Uterus (tissue), 3 donors: ENCODE measurements at regions not wholly inside any gene's neighbourhood (a gene's known extent, or its start where the extent isn't known, plus 50 kb on each side); places are given as distances from the start of the nearest gene placed in this dataset.

Source experiments
- DNase-seq, 2 donors: peaks; one replicate each; pipeline ENCODE4 v3.0.0-alpha.2; 2019 to 2020
- H3K27ac ChIP-seq, 2 donors: fragments of 200-600 bp; sonication (generic); 1 replicate in 1 of 2; 2 replicates in 1 of 2; pipeline ENCODE4 v1.5.1; 2016 to 2018
- H3K27me3 ChIP-seq, 2 donors: fragments of 200-600 bp; sonication (generic); one replicate each; pipeline ENCODE4 v1.5.1; 2018 to 2019; ENCODE audit warnings: control low read depth in 1 of 2
- H3K36me3 ChIP-seq, 2 donors: fragments of 200-600 bp; sonication (generic); one replicate each; pipeline ENCODE4 v1.5.1; 2019; ENCODE audit warnings: control low read depth in 1 of 2
- H3K4me1 ChIP-seq, 2 donors: fragments of 200-600 bp; sonication (generic); one replicate each; pipeline ENCODE4 v1.5.1; 2018 to 2019; ENCODE audit warnings: control low read depth in 1 of 2
- H3K4me3 ChIP-seq, 2 donors: fragments of 200-600 bp; sonication (generic); 1 replicate in 1 of 2; 2 replicates in 1 of 2; pipeline ENCODE4 v1.5.1; 2018 to 2019; ENCODE audit warnings: mild to moderate bottlenecking in 1 of 2
- H3K9me3 ChIP-seq, 2 donors: fragments of 200-600 bp; sonication (generic); one replicate each; pipeline ENCODE4 v1.5.1; 2019; ENCODE audit warnings: control low read depth in 1 of 2
- CTCF ChIP-seq, 4 experiments: fragments of 200-600 bp in 2 of 4; fragments of 450-650 bp in 2 of 4; sonication (generic) in 2 of 4; IDR thresholded peaks; one replicate each; pipeline ENCODE4 v1.5.1; 2016 to 2019; ENCODE audit warnings: antibody characterized with exemption in 4 of 4, mild to moderate bottlenecking in 2 of 4, moderate library complexity in 1 of 4
- POLR2A ChIP-seq, 2 donors: fragments of 450-650 bp; IDR thresholded peaks; one replicate each; pipeline ENCODE4 v1.6.1; 2016; ENCODE audit warnings: antibody characterized with exemption in 2 of 2, mild to moderate bottlenecking in 1 of 2, moderate library complexity in 1 of 2
- intact Hi-C: fragments of 100-400 bp; cut with DNase I; formaldehyde crosslinking; loops from one replicate; pipeline ENCODE4 v1.15.1; 2023; ENCODE audit warnings: low total_unique reads
- donor health status: DM: yes; HTN: yes; CAD: no.

GRCh38 chr2:10216677-10217488, 85.8 kb upstream of the HPCAL1 start:
- no peaks in the 10 kb centered on the region for H3K4me1 ChIP-seq
- no peaks in the 10 kb centered on the region for H3K27me3 ChIP-seq
- no peak for TF ChIP-seq CTCF (IDR thresholded peaks at IDR 0.05)
- H3K27ac ChIP-seq, result no peak overlapping the region
- intact Hi-C loops, result no loop called here
- H3K36me3 ChIP-seq, result no peaks in the 10 kb centered on the region
- H3K4me3 ChIP-seq, result no peak overlapping the region
- H3K9me3 ChIP-seq, result no peaks in the 10 kb centered on the region
- DNase-seq, result no peak

GRCh38 chr2:10217489-10218435, 84.9 kb upstream of the HPCAL1 start:
- Histone ChIP-seq H3K4me1 (no peaks in the 10 kb centered on the region), H3K36me3 (no peaks in the 10 kb centered on the region), H3K9me3 (no peaks in the 10 kb centered on the region), H3K4me3 (no peak overlapping the region), H3K27me3 (no peaks in the 10 kb centered on the region), H3K27ac (no peak overlapping the region)
- intact Hi-C loops, result no loop called here
- DNase-seq, result no peak
- TF ChIP-seq CTCF (IDR thresholded peaks at IDR 0.05) (no peak), POLR2A (IDR thresholded peaks at IDR 0.05) (no peak)

- no peak overlapping the region for H3K27ac ChIP-seq
- intact Hi-C loops, result no loop called here
- H3K9me3 ChIP-seq, result no peaks in the 10 kb centered on the region
- H3K4me1 ChIP-seq, result no peaks in the 10 kb centered on the region
- no peak for DNase-seq
- TF ChIP-seq POLR2A (IDR thresholded peaks at IDR 0.05) (no peak), CTCF (IDR thresholded peaks at IDR 0.05) (no peak)
- no peak overlapping the region for H3K4me3 ChIP-seq
- no peaks in the 10 kb centered on the region for H3K27me3 ChIP-seq
- H3K36me3 ChIP-seq, result no peaks in the 10 kb centered on the region
Observed at GRCh38 chr2:10220045-10220901, 82.4 kb upstream of the HPCAL1 start.

- no peaks in the 10 kb centered on the region for H3K36me3 ChIP-seq
- TF ChIP-seq POLR2A (IDR thresholded peaks at IDR 0.05), result no peak
- no peak for TF ChIP-seq CTCF (IDR thresholded peaks at IDR 0.05)
- H3K27ac ChIP-seq, result no peak overlapping the region
- intact Hi-C loops, result no loop called here
- no peak overlapping the region for H3K4me3 ChIP-seq
- H3K27me3 ChIP-seq, result no peaks in the 10 kb centered on the region
- no peaks in the 10 kb centered on the region for H3K9me3 ChIP-seq
- H3K4me1 ChIP-seq, result no peaks in the 10 kb centered on the region
- no peak for DNase-seq
Observed at GRCh38 chr2:10220902-10221391, 81.8 kb upstream of the HPCAL1 start.
